ENCODE measurements at regions not wholly inside any gene's neighbourhood (a gene's known extent, or its start where the extent isn't known, plus 50 kb on each side); places are given as distances from the start of the nearest gene placed in this dataset.

DNA sequence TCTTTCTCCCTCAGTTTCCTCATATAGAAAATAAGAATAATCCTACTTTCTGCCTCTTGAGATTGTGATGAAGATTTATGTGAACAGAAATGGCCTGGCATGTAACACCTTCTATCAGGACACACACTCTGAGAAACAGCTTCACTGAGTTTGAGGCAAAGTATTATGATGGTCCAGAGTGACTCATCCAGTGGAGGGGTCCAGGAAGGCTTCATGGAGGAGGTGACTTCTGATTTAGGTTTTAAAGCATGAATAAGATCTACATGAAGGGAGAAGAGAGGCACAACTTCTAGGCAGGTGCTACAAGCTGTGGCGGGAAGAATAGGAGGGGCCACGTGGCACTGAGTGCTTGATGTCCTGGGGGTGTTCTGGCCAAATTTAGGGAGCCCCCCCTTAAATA lies 124.4 kb upstream of the SDK2 start:
- TF ChIP-seq CTCF (IDR thresholded peaks at IDR 0.05; ENCODE audit: insufficient read depth, low read depth, low read length, missing control alignments) = no peak
- no peak overlapping the region for H3K4me3 ChIP-seq (ENCODE audit: low read depth, low read length)
- no peak for DNase-seq (ENCODE audit: low read depth)

GRCh38 chr17:73769479-73769878 lies 125.2 kb upstream of the SDK2 start:
- no peak for DNase-seq (ENCODE audit: low read depth)
- no peak overlapping the region for H3K4me3 ChIP-seq (ENCODE audit: low read depth, low read length)
- no peak for TF ChIP-seq CTCF (IDR thresholded peaks at IDR 0.05; ENCODE audit: insufficient read depth, low read depth, low read length, missing control alignments)

DNA sequence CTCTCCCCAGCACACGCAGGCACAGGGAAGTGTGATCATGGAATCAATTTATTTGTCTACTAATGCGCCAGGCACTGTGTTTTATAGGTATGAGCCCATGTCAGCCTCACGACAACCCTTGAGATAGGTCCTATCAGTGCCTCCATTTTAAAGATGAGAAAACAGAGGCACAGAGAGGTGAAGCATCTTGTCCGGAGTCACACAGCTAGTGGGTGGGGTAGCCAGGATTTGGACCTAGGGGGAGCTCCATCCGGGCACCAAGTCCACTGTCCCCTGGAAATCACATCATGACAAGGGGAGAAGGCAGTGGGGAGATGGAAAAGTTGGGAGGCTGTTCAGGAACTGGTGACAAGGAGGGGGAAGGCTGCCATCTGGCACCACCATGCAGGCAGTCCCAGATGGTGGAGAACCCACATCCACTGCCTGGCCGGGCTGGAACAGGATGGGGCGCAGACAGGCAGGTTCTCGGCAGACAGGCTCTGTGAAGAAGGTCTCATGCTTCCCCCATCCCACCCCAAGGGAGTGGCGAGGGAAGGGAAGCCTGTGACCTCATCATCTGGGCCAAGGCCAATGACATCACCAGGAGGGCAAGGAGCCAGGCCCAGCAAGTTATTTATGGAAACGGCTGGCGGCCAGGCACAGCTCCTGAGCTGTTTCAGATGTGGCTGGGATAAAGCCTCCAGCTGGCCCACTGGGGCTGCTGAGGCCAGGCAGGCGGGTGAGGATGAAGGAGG lies 126.0 kb upstream of the SDK2 start:
- DNase-seq (ENCODE audit: low read depth) = no peak
- H3K4me3 ChIP-seq (ENCODE audit: low read depth, low read length) = no peak overlapping the region
- TF ChIP-seq CTCF (IDR thresholded peaks at IDR 0.05; ENCODE audit: insufficient read depth, low read depth, low read length, missing control alignments) = no peak

DNA sequence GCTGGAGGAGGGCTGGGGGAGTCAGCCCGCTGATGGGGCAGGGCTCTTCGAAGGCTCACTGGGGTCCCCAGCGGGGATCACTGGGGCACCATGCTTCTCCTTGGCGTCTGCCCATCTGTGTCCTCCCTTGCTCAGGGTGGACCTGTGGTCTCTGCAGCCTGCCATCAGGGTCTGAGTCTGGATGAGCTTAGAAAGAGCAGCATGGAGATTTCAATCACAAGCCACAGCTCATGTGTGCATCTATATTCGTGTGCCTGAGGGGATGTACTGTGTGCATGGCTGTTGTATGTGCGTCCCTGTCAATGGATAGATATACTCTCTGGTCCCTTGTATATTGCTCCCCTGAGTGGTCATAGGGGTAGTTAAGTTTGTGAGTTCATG lies 126.6 kb upstream of the SDK2 start:
- no peak for DNase-seq (ENCODE audit: low read depth)
- H3K4me3 ChIP-seq (ENCODE audit: low read depth, low read length) = no peak overlapping the region
- TF ChIP-seq CTCF (IDR thresholded peaks at IDR 0.05; ENCODE audit: insufficient read depth, low read depth, low read length, missing control alignments) = no peak

GRCh38 chr17:73772107-73772705 lies 128.0 kb upstream of the SDK2 start:
- DNase-seq (ENCODE audit: low read depth) = no peak
- H3K4me3 ChIP-seq (ENCODE audit: low read depth, low read length) = no peak overlapping the region
- TF ChIP-seq CTCF (IDR thresholded peaks at IDR 0.05; ENCODE audit: insufficient read depth, low read depth, low read length, missing control alignments) = no peak

DNA sequence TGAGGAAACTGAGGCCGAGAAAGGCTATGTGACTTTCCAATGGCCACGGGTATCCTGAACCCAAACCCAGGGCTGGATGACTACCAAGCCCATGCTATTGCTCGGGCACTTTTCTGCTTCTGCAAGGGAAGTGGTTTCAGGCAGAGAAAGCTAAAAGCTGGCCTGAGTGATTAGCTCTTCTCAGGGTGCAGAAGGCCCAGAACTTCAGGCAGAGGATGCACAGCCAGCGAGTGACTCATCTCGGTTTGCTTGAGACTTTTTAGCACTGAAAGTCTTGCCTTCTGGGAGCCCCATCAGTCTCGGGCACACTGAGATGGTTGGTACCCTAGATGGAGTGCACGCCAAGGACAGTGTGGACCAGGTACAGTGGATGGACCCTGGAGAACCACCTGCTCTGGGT lies 129.5 kb upstream of the SDK2 start:
- no peak for TF ChIP-seq CTCF (IDR thresholded peaks at IDR 0.05; ENCODE audit: insufficient read depth, low read depth, low read length, missing control alignments)
- H3K4me3 ChIP-seq (ENCODE audit: low read depth, low read length) = no peak overlapping the region
- no peak for DNase-seq (ENCODE audit: low read depth)

- no peak for DNase-seq (ENCODE audit: low read depth)
- no peak overlapping the region for H3K4me3 ChIP-seq (ENCODE audit: low read depth, low read length)
- TF ChIP-seq CTCF (IDR thresholded peaks at IDR 0.05; ENCODE audit: insufficient read depth, low read depth, low read length, missing control alignments) = no peak
Observed at GRCh38 chr17:73774852-73775251, 130.6 kb upstream of the SDK2 start.

Measured in GM12865 (cell line).